A549 (cell line): ENCODE measurements at regions not wholly inside any gene's neighbourhood (a gene's known extent, or its start where the extent isn't known, plus 50 kb on each side); places are given as distances from the start of the nearest gene placed in this dataset.

Experiments used
- ATAC-seq, 2 experiments: fragments of 200-7000 bp in 1 of 2; fragments of >200 bp in 1 of 2; cut with Nextera tagmentation in 1 of 2; cut with Tn5 transposase in 1 of 2; 3 replicates each; pipeline versions ENCODE4 v1.8.0 to v1.9.1; 2018 to 2020; ENCODE audit warnings: mild to moderate bottlenecking in 1 of 2, moderate library complexity in 1 of 2
- CTCF ChIA-PET: fragments of 300-600 bp; sonication (Branson Sonifier 250); formaldehyde crosslinking; extraction: SDS; loops from one replicate; lab custom pipeline; 2021; ENCODE audit warnings: antibody characterized with exemption, inconsistent platforms; lab: Yijun Ruan, JAX
- POLR2A ChIA-PET: fragments of 350-600 bp; formaldehyde crosslinking; extraction: SDS; loops from one replicate; lab custom pipeline; 2021; ENCODE audit warnings: antibody characterized with exemption, inconsistent platforms; lab: Yijun Ruan, JAX
- DNase-seq, 2 experiments: peaks; one replicate each; pipeline versions ENCODE4 v3.0.0 to v3.0.0-alpha.2; 2011 to 2016; ENCODE audit warnings: low read depth in 1 of 2, low spot score in 1 of 2
- FAIRE-seq: peaks from 2 replicates; lab custom pipeline; 2011; peaks lifted over from hg19 to GRCh38; lab: Jason Lieb, UNC
- H3K27ac ChIP-seq, 2 experiments: fragments of >200 bp; sonication (Bioruptor Twin); formaldehyde crosslinking; 3 replicates each; pipeline ENCODE4 v1.5.1; 2016 to 2017
- H3K4me1 ChIP-seq: fragments of >200 bp; sonication (Bioruptor Twin); formaldehyde crosslinking; 3 replicates; pipeline ENCODE4 v1.6.1; 2016
- H3K4me2 ChIP-seq: fragments of >200 bp; sonication (Bioruptor Twin); formaldehyde crosslinking; 3 replicates; pipeline ENCODE4 v1.6.1; 2016
- H3K4me3 ChIP-seq: fragments of >200 bp; sonication (Bioruptor Twin); formaldehyde crosslinking; 3 replicates; pipeline ENCODE4 v1.5.1; 2016
- H3K9me3 ChIP-seq: fragments of >200 bp; sonication (Bioruptor Twin); formaldehyde crosslinking; 3 replicates; pipeline ENCODE4 v1.6.1; 2016
- CBX2 ChIP-seq: fragments of 200-600 bp; sonication (generic); IDR thresholded peaks from 2 replicates; pipeline ENCODE4 v1.6.1; 2016; ENCODE audit warnings: low read depth, mild to moderate bottlenecking, borderline replicate concordance
- CHD2 ChIP-seq: fragments of 150-350 bp; IDR thresholded peaks from 2 replicates; pipeline ENCODE4 v1.6.1; 2014; ENCODE audit warnings: low read length; ENCODE audit not compliant: partially characterized antibody
- EHF ChIP-seq: fragments of 250-450 bp; sonication (Bioruptor Pico); IDR thresholded peaks from 2 replicates; pipeline ENCODE4 v1.5.0; 2020; ENCODE audit warnings: mild to moderate bottlenecking
- HOXA7 ChIP-seq: fragments of 250-450 bp; sonication (Bioruptor Pico); IDR thresholded peaks from 2 replicates; pipeline ENCODE4 v1.5.0; 2020; ENCODE audit warnings: mild to moderate bottlenecking, moderate library complexity
- HOXB13 ChIP-seq: fragments of 250-450 bp; sonication (Bioruptor Pico); IDR thresholded peaks from 2 replicates; pipeline ENCODE4 v1.5.0; 2020; ENCODE audit warnings: low read depth, mild to moderate bottlenecking, moderate library complexity
- JUN ChIP-seq, 2 experiments: fragments of >200 bp; sonication (Bioruptor Twin); formaldehyde crosslinking; IDR thresholded peaks; 2 replicates in 1 of 2; 3 replicates in 1 of 2; pipeline ENCODE4 v1.6.1; 2016 to 2017
- KDM1A ChIP-seq: fragments of 200-600 bp; sonication (generic); IDR thresholded peaks from 2 replicates; pipeline ENCODE4 v1.6.1; 2016; ENCODE audit warnings: low read depth, mild to moderate bottlenecking
- MAZ ChIP-seq: fragments of 150-350 bp; IDR thresholded peaks from 2 replicates; pipeline ENCODE4 v1.6.1; 2014; ENCODE audit warnings: antibody characterized with exemption, low read depth, low read length, borderline replicate concordance
- NFE2L2 ChIP-seq: fragments of 150-350 bp; conservative IDR thresholded peaks from 2 replicates; pipeline ENCODE4 v1.6.1; 2014; ENCODE audit warnings: low read length
- NPAS2 ChIP-seq: fragments of 250-450 bp; sonication (Bioruptor Pico); IDR thresholded peaks from 2 replicates; pipeline ENCODE4 v1.8.0; 2022; ENCODE audit warnings: mild to moderate bottlenecking, moderate library complexity, borderline replicate concordance
- POLR2A ChIP-seq: IDR thresholded peaks from 2 replicates; pipeline ENCODE4 v1.6.1; 2012; ENCODE audit warnings: mild to moderate bottlenecking, low read length
- RARB ChIP-seq: fragments of 250-450 bp; sonication (Bioruptor Pico); IDR thresholded peaks from 2 replicates; pipeline ENCODE4 v1.8.0; 2021; ENCODE audit warnings: mild to moderate bottlenecking, moderate library complexity
- RCOR1 ChIP-seq: fragments of 150-350 bp; IDR thresholded peaks from 2 replicates; pipeline ENCODE4 v1.6.1; 2014; ENCODE audit warnings: antibody characterized with exemption, low read length, low read depth
- RNF2 ChIP-seq: fragments of 200-600 bp; sonication (generic); IDR thresholded peaks from 2 replicates; pipeline ENCODE4 v1.6.1; 2016; ENCODE audit warnings: low read depth, mild to moderate bottlenecking, antibody characterized with exemption, moderate library complexity, borderline replicate concordance
- TP53 ChIP-seq: fragments of 250-450 bp; sonication (Bioruptor Pico); IDR thresholded peaks from 2 replicates; pipeline ENCODE4 v1.5.0; 2021; ENCODE audit warnings: mild to moderate bottlenecking, moderate library complexity
- ZFP36 ChIP-seq: fragments of 450-650 bp; IDR thresholded peaks from 2 replicates; pipeline ENCODE4 v1.6.1; 2014; ENCODE audit warnings: borderline replicate concordance; ENCODE audit not compliant: partially characterized antibody
- WGBS: methylation state at CpG from one replicate; pipeline ENCODE4 v1.1.6; 2017; ENCODE audit errors: missing lambda C conversion rate; 5-methylcytosine and 5-hydroxymethylcytosine counted together
- TF ChIP-seq, protein P1 (sequence below): fragments of >200 bp; sonication (Bioruptor Twin); formaldehyde crosslinking; IDR thresholded peaks from 3 replicates; pipeline ENCODE4 v1.6.1; 2016
- TF ChIP-seq, protein P2 (sequence below): fragments of >200 bp; sonication (Bioruptor Twin); formaldehyde crosslinking; IDR thresholded peaks from 2 replicates; pipeline ENCODE4 v1.6.1; 2016
- TF ChIP-seq, protein P3 (sequence below): fragments of 200-600 bp; sonication (generic); IDR thresholded peaks from 2 replicates; pipeline ENCODE4 v1.6.1; 2016; ENCODE audit warnings: antibody characterized with exemption, mild to moderate bottlenecking, moderate library complexity
- TF ChIP-seq, protein P4 (sequence below): IDR thresholded peaks from 2 replicates; pipeline ENCODE4 v1.6.1; 2012; ENCODE audit warnings: low read depth, borderline replicate concordance
- TF ChIP-seq, protein P5 (sequence below): fragments of 150-350 bp; IDR thresholded peaks from 2 replicates; pipeline ENCODE4 v1.6.1; 2014; ENCODE audit warnings: low read depth, mild to moderate bottlenecking, low read length

DNA sequence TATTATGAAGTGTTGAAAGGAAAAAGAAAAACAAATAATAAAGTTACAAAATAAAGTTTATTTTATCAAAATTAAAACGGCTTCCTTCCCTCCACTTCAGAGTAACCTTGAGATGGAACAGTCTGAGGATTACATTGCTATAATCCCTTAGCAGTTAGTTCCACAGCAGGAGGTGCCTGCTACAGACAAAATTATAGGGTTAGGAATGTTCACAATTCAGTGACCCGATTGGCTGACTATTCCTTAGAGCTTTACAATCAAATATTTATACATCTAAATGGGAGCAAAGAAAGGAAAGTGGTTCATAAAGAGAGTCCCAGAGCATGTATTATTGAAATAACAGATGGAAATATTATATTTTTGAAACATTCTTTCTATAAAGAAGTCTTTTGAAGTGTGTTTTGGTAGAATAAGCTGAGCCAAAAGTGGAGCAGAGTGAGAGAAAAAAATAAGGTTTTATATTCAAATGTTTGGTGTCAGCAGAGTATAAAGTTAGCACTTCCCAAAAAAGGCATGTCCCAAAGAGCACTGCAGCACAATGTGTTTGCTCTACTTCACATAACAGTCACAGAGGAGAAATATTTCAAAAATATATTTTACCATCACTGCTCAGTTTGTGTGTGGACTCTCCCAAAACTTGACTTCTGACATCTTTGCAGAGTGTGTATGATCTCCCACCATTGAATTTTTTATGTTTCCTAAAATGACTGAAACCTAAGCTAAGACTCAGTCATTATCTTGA, 71.4 kb upstream of the GORAB start (continued):
- TF ChIP-seq, protein P1, sequence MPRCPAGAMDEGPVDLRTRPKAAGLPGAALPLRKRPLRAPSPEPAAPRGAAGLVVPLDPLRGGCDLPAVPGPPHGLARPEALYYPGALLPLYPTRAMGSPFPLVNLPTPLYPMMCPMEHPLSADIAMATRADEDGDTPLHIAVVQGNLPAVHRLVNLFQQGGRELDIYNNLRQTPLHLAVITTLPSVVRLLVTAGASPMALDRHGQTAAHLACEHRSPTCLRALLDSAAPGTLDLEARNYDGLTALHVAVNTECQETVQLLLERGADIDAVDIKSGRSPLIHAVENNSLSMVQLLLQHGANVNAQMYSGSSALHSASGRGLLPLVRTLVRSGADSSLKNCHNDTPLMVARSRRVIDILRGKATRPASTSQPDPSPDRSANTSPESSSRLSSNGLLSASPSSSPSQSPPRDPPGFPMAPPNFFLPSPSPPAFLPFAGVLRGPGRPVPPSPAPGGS, result no peak
- no peak for TF ChIP-seq JUN (IDR thresholded peaks at IDR 0.05)

DNA sequence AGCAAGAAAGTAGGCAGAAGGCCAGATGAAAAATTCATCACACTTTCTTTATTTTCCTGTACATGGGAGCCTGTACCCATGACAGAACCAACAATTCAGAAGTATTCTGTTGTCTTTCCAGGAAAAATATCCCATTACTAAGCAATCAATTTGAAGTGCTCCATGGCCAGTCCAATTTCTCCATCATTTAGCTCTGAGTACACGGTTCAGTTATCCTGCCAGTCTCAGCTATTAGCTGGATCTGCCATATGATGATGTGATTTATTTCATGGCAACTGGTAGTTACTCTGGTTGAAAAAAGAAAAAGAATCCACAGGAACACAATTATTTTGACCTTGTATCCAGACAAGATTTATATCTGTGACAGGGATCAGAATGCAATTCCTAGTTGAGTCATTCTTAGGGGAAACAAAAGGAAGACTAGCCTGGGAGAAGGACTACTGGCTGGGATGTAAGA, 70.6 kb upstream of the GORAB start:
- no peak for ATAC-seq

DNA sequence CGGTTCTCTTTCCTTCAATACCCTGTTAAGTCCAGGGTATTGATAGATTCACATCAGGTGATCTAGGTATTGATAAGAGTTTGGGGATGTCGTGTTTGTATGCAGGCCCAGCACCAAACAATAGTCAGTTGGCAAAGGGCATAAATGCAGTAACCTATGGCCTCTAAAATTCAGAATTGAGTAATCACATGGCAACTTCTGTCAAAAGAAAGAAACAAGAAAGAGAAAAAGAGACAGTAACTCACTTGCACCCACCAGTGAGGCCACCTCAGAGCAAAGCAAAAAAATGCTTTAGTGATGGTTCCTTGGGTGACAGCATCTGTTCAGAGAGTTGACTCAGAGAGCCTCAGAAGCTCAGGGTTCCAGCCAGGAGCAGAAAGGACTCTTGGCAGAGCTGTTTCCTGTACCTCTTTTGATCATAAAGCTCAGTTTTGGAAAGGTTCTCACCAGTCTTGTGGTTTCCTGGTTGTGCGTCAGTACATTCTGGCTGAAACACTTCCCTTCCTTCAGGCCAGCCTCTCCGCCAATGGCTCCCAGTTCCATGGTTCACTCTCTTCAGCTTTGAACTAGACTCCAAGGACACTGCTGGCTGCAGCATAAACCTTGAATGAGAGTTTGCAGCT, 70.1 kb upstream of the GORAB start:
- Histone ChIP-seq H3K4me3 (no peak overlapping the region), H3K27ac (no peak overlapping the region), H3K4me2 (no peak overlapping the region), H3K4me1 (no peaks in the 10 kb centered on the region)
- DNase-seq, result no peak
- no peak for ATAC-seq
- 40% methylated on average over 4 of the region's 4 CpGs for WGBS
- POLR2A ChIA-PET, result no interaction called here
- no peak for FAIRE-seq
- TF ChIP-seq HOXA7 (CRISPR knock-in tag), result no peak
- TF ChIP-seq, protein P2, sequence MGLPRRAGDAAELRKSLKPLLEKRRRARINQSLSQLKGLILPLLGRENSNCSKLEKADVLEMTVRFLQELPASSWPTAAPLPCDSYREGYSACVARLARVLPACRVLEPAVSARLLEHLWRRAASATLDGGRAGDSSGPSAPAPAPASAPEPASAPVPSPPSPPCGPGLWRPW, result no peak
- TF ChIP-seq, all 56 proteins: peak for 0
- no peaks in the 10 kb centered on the region; the same call in 2 of the 3 replicates for H3K9me3 ChIP-seq
- CTCF ChIA-PET, result no interaction called here

More for the DNA sequence above, 70.6 kb upstream of the GORAB start:
- no peak for TF ChIP-seq CHD2
- no peak for TF ChIP-seq NPAS2
- no peak for TF ChIP-seq MAZ
- no peak for TF ChIP-seq JUN (IDR thresholded peaks at IDR 0.05)
- TF ChIP-seq POLR2A, result no peak
- TF ChIP-seq HOXB13, result no peak
- no peak for TF ChIP-seq RNF2
- TF ChIP-seq RARB (CRISPR knock-in tag), result no peak
- TF ChIP-seq CBX2, result no peak
- TF ChIP-seq TP53 (CRISPR knock-in tag), result no peak
- TF ChIP-seq, protein P3, sequence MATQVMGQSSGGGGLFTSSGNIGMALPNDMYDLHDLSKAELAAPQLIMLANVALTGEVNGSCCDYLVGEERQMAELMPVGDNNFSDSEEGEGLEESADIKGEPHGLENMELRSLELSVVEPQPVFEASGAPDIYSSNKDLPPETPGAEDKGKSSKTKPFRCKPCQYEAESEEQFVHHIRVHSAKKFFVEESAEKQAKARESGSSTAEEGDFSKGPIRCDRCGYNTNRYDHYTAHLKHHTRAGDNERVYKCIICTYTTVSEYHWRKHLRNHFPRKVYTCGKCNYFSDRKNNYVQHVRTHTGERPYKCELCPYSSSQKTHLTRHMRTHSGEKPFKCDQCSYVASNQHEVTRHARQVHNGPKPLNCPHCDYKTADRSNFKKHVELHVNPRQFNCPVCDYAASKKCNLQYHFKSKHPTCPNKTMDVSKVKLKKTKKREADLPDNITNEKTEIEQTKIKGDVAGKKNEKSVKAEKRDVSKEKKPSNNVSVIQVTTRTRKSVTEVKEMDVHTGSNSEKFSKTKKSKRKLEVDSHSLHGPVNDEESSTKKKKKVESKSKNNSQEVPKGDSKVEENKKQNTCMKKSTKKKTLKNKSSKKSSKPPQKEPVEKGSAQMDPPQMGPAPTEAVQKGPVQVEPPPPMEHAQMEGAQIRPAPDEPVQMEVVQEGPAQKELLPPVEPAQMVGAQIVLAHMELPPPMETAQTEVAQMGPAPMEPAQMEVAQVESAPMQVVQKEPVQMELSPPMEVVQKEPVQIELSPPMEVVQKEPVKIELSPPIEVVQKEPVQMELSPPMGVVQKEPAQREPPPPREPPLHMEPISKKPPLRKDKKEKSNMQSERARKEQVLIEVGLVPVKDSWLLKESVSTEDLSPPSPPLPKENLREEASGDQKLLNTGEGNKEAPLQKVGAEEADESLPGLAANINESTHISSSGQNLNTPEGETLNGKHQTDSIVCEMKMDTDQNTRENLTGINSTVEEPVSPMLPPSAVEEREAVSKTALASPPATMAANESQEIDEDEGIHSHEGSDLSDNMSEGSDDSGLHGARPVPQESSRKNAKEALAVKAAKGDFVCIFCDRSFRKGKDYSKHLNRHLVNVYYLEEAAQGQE, result no peak
- no peak for TF ChIP-seq ZFP36
- H3K4me2 ChIP-seq, result no peak overlapping the region
- 0% methylated on average over 1 of the region's 1 CpG for WGBS
- no peak for FAIRE-seq
- no peaks in the 10 kb centered on the region; the same call in 2 of the 3 replicates for H3K9me3 ChIP-seq
- DNase-seq, result no peak
- H3K4me3 ChIP-seq, result no peak overlapping the region
- CTCF ChIA-PET, result no interaction called here
- no peak overlapping the region for H3K27ac ChIP-seq
- no peaks in the 10 kb centered on the region for H3K4me1 ChIP-seq
- POLR2A ChIA-PET, result no interaction called here

DNA sequence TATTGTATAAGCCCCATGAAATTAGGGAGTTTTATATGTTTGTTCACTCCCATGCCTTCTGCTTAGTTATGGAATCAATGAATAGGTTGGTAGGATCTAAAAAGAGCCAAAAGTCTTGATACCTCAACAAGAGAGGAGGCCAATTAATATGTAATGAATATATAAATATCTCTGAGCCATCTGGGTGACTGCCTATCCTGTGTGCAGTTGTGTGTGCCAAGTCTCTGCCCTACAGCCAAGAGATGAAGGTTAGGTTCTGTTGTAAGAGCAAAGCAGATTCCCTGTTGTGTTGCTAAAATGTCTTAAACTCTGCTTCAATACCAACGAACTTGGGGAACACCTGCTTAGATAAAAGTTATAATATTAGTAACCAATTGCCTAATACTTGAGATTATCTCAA, 61.8 kb upstream of the GORAB start:
- ChIA-PET CTCF (no interaction called here), POLR2A (no interaction called here)
- DNase-seq, result no peak

More for the DNA sequence above, 61.8 kb upstream of the GORAB start:
- no peak overlapping the region for H3K4me2 ChIP-seq
- FAIRE-seq, result no peak
- H3K27ac ChIP-seq, result no peak overlapping the region
- WGBS, result 4% methylated on average over 1 of the region's 1 CpG
- no peak for ATAC-seq
- no peaks in the 10 kb centered on the region for H3K9me3 ChIP-seq
- TF ChIP-seq KDM1A (no peak), MAZ (no peak), RCOR1 (no peak), EHF (no peak), HOXB13 (no peak), NFE2L2 (no peak)
- TF ChIP-seq, protein P4, sequence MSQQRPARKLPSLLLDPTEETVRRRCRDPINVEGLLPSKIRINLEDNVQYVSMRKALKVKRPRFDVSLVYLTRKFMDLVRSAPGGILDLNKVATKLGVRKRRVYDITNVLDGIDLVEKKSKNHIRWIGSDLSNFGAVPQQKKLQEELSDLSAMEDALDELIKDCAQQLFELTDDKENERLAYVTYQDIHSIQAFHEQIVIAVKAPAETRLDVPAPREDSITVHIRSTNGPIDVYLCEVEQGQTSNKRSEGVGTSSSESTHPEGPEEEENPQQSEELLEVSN, result no peak
- TF ChIP-seq, protein P5, sequence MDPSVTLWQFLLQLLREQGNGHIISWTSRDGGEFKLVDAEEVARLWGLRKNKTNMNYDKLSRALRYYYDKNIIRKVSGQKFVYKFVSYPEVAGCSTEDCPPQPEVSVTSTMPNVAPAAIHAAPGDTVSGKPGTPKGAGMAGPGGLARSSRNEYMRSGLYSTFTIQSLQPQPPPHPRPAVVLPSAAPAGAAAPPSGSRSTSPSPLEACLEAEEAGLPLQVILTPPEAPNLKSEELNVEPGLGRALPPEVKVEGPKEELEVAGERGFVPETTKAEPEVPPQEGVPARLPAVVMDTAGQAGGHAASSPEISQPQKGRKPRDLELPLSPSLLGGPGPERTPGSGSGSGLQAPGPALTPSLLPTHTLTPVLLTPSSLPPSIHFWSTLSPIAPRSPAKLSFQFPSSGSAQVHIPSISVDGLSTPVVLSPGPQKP, result no peak
- no peak overlapping the region for H3K4me3 ChIP-seq
- no peaks in the 10 kb centered on the region for H3K4me1 ChIP-seq
